Uterus (tissue), 2 donors: ENCODE measurements at regions not wholly inside any gene's neighbourhood (a gene's known extent, or its start where the extent isn't known, plus 50 kb on each side); places are given as distances from the start of the nearest gene placed in this dataset.

Source experiments
- CTCF ChIP-seq, 4 experiments: fragments of 200-600 bp in 2 of 4; fragments of 450-650 bp in 2 of 4; sonication (generic) in 2 of 4; IDR thresholded peaks; one replicate each; pipeline ENCODE4 v1.5.1; 2016 to 2019; ENCODE audit warnings: antibody characterized with exemption in 4 of 4, mild to moderate bottlenecking in 2 of 4, moderate library complexity in 1 of 4
- POLR2A ChIP-seq, 2 donors: fragments of 450-650 bp; IDR thresholded peaks; one replicate each; pipeline ENCODE4 v1.6.1; 2016; ENCODE audit warnings: antibody characterized with exemption in 2 of 2, mild to moderate bottlenecking in 1 of 2, moderate library complexity in 1 of 2

DNA sequence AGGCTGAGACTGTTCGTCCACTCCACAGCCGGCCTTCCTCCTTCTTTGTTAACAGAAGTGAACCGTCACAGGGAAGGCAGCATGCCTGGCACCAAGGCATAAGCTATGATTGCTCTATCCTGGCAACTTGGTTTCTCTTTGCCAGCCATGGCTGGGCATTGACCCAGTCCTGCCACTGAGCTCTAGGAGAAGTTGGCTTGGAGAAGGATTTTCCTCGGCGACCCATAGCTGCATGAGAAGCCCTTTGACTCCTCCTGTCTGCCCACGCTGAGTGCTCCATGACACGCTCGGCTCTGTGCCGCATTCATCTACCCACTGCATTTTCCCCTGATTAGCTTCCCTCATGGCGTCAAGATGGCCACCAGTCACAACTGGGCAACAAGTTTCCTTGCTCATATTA lies 111.8 kb upstream of the EXOC2 start:
- no peak for TF ChIP-seq CTCF (IDR thresholded peaks at IDR 0.05)
- no peak for TF ChIP-seq POLR2A (IDR thresholded peaks at IDR 0.05)
